ENCODE measurements at regions not wholly inside any gene's neighbourhood (a gene's known extent, or its start where the extent isn't known, plus 50 kb on each side); places are given as distances from the start of the nearest gene placed in this dataset.

DNA sequence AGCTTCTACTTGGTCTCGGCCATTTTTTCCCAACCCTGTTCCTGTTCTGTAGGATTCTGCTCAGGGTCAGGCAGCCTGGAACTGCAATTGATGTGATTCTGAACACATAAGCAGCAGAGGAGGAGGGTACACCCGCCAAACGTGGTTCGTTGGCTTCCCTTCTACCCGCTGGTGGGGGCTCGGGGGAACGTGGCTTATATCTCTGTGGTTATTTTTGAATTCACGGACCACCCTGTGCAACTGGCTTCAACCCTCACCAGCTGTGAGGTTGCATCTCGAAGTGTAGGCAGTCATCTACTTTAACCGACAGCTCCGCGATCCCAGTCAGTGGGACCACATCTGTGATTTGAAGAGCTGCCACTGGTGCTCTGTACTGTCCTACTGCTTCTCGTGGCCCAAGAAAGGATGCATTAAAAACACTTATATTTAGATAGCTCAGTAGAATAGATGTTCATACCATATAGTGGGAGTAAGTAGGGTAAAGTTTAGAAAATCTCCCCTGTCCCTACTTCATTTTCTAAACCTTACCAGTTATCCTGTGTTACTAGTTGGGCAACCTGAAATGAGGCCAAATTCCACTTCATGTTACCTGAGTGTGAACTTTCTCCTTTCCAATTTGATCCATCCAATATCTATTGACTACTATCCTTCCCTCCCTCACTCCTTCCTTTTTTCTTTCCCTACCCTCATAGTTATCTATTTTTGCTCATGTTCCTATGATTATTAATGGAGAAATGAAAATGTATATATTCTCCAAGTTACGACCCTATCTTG, 80.4 kb upstream of the BCOR start:
- TF ChIP-seq CTCF (IDR thresholded peaks at IDR 0.05) (no peak), POLR2A (IDR thresholded peaks at IDR 0.05) (no peak)

All from adrenal gland (tissue), 5 donors.